ENCODE measurements at regions not wholly inside any gene's neighbourhood (a gene's known extent, or its start where the extent isn't known, plus 50 kb on each side); places are given as distances from the start of the nearest gene placed in this dataset.

DNA sequence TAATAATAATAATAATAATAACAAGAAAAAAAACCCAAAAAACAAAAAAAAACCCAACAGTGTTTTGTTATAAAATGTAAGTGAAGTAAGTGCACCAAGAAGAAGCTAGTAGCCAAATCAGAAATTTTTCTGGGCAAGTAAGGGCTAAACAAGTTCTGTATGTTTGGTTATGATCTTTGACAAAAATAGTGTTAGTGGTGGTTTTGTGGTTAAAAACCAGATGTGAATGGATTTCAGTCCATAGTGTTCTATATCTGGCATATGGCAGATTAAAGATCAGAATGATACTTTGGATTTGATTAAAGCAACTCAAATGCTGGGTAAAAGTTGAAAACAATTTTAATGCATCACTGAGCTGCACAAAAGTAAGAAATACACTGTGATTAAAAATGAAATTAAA is 116.5 kb upstream of the NDST4 start:
- Mint-ChIP-seq H3K4me3 (no peak overlapping the region), H3K4me1 (peaks cover 49 to 52% of the 10 kb centered on the region in 2 experiments), H3K27ac (no peak overlapping the region), H3K36me3 (ENCODE audit: insufficient read depth in 1 of 3, low read depth in 3 of 3) (peaks cover 0 to 9% (median 0%) of the 10 kb centered on the region in 3 experiments; a peak in 4 of 7 replicates), H3K9me3 (peaks cover 0 to 4% of the 10 kb centered on the region in 2 experiments; a peak in 2 of 5 replicates), H3K27me3 (ENCODE audit: low read depth) (no peaks in the 10 kb centered on the region)
- no peak overlapping the region for H3K56ac ChIP-seq (ENCODE audit: insufficient read length, low read depth, low read length)
- no peak overlapping the region for H2AFZ ChIP-seq (ENCODE audit: low read length)
- H2BK20ac ChIP-seq (ENCODE audit: low read depth, low read length, poor library complexity, severe bottlenecking) = no peak overlapping the region
- no peak for DNase-seq
- no peak overlapping the region for H3K14ac ChIP-seq (ENCODE audit: insufficient read depth, low read length)
- no peaks in the 10 kb centered on the region for H3K27me3 ChIP-seq (ENCODE audit: insufficient read depth, low read length)
- no peak overlapping the region for H3K4me2 ChIP-seq (ENCODE audit: insufficient read depth, insufficient read length, low read length)
- H4K5ac ChIP-seq (ENCODE audit: insufficient read length, low read depth, low read length) = no peak overlapping the region
- H4K8ac ChIP-seq (replicated peaks; ENCODE audit: insufficient read length, low read depth, low read length) = no peak overlapping the region
- no peak overlapping the region for H3K23ac ChIP-seq (ENCODE audit: insufficient read length, low read depth, low read length)
- no peak overlapping the region for H3K4ac ChIP-seq (ENCODE audit: low read depth, low read length)
- H2BK12ac ChIP-seq (ENCODE audit: insufficient read length, low read depth, low read length) = no peak overlapping the region
- H3K79me1 ChIP-seq (ENCODE audit: insufficient read depth, low read depth, low read length, poor library complexity, severe bottlenecking) = no peaks in the 10 kb centered on the region
- H2BK120ac ChIP-seq (ENCODE audit: low read depth, low read length, poor library complexity, severe bottlenecking) = no peak overlapping the region
- H2BK5ac ChIP-seq (ENCODE audit: insufficient read length, low read length) = no peak overlapping the region
- no peak overlapping the region for H3K9ac ChIP-seq (ENCODE audit: extremely low read depth, insufficient read length, low read length)
- no peak overlapping the region for H3K27ac ChIP-seq (ENCODE audit: insufficient read length, low read depth, low read length)
- H3T11ph ChIP-seq (ENCODE audit: low read length) = no peak overlapping the region
- H3K79me2 ChIP-seq (ENCODE audit: insufficient read depth, low read length) = no peaks in the 10 kb centered on the region
- no peak overlapping the region for H4K91ac ChIP-seq (ENCODE audit: insufficient read length, low read depth, low read length)
- no peak overlapping the region for H2BK15ac ChIP-seq (ENCODE audit: low read depth, low read length)
- H3K23me2 ChIP-seq (ENCODE audit: insufficient read length, low read depth, low read length, poor library complexity, severe bottlenecking) = no peaks in the 10 kb centered on the region
- no peaks in the 10 kb centered on the region; the same call in 1 of the 2 replicates for H3K4me1 ChIP-seq (ENCODE audit: insufficient read depth, low read length)
- H3K9me3 ChIP-seq (ENCODE audit: control insufficient read depth, low read depth, low read length) = no peaks in the 10 kb centered on the region
- no peaks in the 10 kb centered on the region for H4K20me1 ChIP-seq (ENCODE audit: control insufficient read depth, insufficient read depth, insufficient read length)
- H2AK5ac ChIP-seq (ENCODE audit: insufficient read length, low read length) = no peak overlapping the region
- TF ChIP-seq, protein P1, sequence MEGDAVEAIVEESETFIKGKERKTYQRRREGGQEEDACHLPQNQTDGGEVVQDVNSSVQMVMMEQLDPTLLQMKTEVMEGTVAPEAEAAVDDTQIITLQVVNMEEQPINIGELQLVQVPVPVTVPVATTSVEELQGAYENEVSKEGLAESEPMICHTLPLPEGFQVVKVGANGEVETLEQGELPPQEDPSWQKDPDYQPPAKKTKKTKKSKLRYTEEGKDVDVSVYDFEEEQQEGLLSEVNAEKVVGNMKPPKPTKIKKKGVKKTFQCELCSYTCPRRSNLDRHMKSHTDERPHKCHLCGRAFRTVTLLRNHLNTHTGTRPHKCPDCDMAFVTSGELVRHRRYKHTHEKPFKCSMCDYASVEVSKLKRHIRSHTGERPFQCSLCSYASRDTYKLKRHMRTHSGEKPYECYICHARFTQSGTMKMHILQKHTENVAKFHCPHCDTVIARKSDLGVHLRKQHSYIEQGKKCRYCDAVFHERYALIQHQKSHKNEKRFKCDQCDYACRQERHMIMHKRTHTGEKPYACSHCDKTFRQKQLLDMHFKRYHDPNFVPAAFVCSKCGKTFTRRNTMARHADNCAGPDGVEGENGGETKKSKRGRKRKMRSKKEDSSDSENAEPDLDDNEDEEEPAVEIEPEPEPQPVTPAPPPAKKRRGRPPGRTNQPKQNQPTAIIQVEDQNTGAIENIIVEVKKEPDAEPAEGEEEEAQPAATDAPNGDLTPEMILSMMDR (conservative IDR thresholded peaks at IDR 0.05) = no peak
- H3K18ac ChIP-seq (ENCODE audit: insufficient read length, low read depth, low read length) = no peak overlapping the region
